ENCODE measurements at regions not wholly inside any gene's neighbourhood (a gene's known extent, or its start where the extent isn't known, plus 50 kb on each side); places are given as distances from the start of the nearest gene placed in this dataset.

DNA sequence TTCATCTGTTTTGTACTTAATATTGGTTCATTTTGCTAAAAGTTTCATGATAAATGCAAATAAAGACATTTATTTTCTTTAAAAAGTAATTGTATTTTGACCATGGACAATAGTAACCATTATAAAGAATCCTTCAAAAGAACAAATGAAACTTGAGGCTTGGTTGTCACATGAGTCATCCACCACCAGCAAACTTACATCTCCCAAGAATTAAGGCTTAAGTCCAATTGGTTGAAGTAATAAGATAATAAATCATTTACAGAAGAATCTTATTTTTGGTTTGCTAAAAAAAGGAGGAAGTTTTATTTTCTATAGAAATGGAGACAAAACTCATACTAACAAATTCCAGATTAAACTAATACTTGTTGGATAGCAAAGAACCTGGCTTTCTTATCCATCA is 84.8 kb upstream of the KITLG start:
- DNase-seq (ENCODE audit: low read depth in 1 of 2, low spot score in 1 of 2) = no peak

DNA sequence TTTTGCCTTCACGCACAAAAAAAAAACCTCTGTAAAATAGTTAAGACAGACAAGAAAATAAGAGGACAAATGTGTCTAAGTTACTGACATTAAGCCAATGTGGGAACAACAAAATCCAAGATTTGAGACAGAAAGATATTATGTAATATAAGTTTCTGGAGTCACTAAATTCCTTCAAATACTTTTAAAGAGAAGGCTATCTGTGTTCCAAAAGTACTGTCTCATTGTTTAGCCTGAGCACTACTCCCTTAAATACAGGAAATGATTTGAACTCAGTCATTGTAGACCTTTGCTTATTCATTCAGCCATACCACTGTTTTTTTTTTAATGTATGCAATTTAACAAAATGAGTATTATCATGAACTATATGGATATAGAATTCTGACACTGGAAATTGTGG is 82.7 kb upstream of the KITLG start:
- no peak for DNase-seq (ENCODE audit: low read depth in 1 of 2, low spot score in 1 of 2)

DNA sequence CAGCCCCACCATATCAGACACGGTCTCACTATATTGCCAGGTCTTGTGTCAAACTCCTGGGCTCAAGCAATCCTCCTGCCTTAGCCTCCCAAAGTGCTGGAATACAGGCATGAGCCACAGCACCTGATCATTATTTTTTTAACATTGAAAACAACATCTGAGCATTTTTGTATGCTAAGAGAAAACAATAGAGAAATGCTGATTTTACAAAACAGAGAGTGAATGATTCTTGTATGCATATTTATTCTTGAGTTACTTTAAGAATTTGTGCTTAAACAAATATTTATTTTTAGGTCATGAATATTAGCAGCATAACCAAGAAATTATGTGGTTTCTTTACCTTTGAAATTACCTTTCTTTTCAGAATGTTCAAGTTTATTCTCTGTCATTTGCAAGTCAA is 81.8 kb upstream of the KITLG start:
- no peak for DNase-seq (ENCODE audit: low read depth in 1 of 2, low spot score in 1 of 2)

DNA sequence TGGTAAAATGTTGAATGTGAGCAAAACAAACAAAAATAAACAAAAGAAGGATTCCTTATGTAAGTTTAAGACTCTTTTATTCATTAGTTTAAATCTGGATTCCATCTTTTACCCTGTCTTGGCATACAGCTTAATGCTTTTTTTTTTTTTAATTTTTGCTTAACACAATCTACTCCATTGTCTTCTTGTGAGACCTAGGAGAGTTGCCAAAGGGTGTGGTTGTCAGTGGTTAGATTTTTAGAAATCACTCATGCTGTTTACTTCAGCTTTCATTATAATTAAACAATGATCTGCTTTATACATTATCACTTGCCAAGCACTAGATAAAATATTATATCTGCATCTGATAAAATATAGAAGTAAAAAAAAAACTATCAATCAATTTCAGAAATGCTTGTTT is 77.7 kb upstream of the KITLG start:
- DNase-seq (ENCODE audit: low read depth in 1 of 2, low spot score in 1 of 2) = no peak

DNA sequence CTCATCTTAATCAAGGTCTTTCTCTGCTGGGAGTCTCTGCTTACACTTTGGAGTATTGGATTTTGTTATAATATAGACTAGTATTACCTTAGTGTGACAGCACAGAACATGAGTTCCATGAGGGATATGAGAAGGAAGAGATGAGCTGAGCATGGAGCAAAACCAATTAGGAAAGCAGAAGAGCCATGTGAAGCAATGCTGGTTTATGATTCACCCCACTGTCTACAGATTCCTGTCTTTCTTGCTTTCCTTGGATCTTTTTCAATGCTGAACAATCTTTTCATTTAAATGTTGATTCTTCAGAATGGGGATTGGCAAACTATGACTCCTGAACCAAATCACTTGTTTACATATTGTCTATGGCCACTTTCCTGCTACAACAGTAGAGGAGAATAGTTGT is 70.4 kb upstream of the KITLG start:
- DNase-seq (ENCODE audit: low read depth in 1 of 2, low spot score in 1 of 2) = no peak

DNA sequence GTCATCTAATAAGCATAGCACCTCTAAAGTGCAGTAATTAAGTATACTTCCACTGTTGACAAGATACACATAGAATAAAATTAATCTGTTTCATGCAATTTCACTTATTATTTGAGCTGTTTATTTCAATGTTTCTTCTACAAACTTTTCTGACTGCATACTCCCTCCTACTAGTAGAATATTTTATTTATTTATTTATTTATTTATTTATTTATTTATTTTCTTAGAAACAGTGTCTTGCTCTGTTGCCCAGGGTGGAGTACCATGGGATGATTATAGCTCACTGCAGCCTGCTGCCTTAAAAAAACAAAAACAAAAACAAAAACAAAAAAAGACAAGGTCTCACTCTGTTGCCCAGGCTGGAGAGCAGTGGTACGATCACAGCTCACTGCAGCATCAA is 68.4 kb upstream of the KITLG start:
- DNase-seq (ENCODE audit: low read depth in 1 of 2, low spot score in 1 of 2) = no peak

DNA sequence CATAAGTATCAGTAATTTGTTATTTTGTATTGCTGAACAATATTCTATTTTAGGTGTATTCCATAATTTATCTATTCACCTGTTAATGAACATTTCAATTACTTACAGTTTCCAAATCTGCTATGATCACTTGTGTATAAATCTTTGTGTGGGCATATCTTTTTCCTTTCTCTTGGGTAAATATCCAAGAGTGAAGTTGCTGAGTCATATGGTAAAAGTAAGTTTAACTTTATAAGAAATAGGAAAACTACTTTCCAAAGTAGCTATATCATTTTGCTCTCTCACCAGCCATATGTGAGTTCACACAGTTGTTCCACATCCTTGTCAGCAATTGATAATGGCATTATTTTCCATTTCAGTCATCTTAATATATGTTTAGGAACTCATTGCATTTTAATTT is 66.6 kb upstream of the KITLG start:
- no peak for DNase-seq (ENCODE audit: low read depth in 1 of 2, low spot score in 1 of 2)

DNA sequence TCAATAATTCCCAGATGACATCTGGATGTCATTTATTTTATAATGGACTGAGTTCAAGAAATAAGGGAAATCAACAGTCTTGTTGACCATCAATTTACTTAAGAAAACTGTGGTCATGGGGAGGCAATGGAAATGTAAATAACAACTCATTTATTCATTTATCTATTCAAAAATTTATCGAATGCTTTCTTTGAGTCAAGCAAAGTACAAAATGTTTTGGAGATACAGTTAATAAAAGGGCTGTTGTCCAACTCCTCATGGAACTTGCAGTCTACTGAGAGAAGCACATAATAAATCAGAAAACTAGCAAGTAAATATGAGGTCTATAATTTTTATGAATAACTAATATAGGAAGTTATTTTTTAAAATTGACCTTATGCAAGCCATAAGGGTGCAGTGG is 65.5 kb upstream of the KITLG start:
- DNase-seq (ENCODE audit: low read depth in 1 of 2, low spot score in 1 of 2) = no peak

DNA sequence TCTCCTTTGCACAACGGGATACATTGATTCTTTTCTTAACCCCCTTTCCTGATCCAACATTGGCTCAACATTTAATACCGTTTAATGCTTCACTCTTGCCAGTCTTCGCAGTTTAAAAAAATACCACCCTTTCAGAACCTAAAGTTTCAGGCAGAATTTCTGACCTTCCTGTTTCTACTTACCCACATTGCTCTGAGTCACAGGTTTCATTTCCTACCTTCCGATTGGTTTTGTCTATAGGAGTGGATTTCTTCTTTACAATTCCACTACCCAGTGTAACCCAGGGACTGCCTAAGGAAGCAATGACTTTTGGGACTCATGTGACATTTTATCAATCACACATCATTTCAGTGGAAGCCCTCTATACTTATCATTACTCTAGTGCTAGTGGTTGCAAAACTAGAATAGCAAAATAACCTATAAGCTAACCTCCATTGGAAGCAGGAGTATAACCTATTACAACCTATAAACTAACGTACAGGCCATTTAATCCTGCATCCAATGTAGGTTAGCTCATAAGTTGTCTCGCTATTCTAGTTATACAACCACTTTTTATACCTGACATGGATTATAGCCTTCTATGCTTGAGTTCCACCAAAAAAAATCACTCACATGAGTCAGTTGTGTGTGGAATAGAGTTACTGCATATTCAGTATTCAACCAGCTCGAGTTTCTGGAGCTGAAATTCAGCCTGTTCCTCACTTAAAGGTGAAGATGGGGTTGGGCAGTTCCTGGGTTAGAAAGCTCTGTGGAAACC is 64.9 kb upstream of the KITLG start:
- DNase-seq (ENCODE audit: low read depth in 1 of 2, low spot score in 1 of 2) = no peak

DNA sequence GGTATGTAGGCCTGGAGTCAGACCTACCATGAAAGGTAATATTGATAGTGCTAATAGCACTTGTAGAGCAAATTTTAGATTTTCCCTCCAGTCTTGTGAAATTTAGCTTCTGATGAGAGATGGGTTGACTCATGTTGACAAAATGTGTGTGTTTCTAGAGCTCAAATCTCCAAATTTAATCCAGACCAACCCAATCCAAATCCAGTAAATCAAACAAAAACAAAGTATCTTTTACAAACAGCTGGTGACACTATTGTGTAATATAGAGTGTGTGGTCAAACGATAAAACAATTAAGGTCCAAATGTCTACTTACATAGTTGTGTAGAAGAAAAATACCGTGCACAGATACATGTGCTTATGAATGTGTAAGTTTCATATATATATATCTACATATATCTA is 63.4 kb upstream of the KITLG start:
- DNase-seq (ENCODE audit: low read depth in 1 of 2, low spot score in 1 of 2) = no peak

DNA sequence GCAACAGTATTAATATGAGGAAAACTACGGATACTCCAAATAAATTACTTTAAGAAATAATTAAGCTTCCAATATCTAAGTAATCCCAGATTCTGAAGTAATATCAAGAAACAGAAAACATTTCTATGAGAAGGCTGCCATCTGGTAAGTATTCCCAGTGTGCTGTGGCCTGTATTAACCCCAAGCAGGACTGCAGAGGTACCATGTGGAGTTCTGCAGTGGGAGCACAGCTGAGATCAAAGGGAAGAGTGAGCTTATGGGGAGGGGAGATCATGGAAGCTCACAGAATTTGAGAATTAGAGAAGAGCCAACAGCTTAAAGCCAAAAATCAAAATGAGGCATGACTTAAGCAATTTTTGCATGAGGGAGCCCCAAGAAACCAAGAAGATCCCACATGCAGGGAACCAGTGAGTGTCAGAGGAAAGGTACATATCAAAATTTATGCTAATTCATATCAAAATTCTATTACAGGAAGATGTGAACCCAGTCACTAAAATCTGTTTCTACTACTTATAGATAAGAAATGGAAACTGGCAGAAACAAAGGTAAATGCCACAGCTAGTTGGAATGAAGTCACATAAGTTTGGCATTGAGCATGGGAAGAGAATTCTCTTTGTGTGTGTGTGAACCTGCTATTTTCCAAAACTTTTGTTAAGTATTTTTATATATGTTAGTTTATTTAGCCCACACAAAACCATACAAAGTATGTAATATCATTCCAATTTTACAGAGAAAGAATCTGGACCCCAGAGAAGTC is 62.6 kb upstream of the KITLG start:
- DNase-seq (ENCODE audit: low read depth in 1 of 2, low spot score in 1 of 2) = no peak

DNA sequence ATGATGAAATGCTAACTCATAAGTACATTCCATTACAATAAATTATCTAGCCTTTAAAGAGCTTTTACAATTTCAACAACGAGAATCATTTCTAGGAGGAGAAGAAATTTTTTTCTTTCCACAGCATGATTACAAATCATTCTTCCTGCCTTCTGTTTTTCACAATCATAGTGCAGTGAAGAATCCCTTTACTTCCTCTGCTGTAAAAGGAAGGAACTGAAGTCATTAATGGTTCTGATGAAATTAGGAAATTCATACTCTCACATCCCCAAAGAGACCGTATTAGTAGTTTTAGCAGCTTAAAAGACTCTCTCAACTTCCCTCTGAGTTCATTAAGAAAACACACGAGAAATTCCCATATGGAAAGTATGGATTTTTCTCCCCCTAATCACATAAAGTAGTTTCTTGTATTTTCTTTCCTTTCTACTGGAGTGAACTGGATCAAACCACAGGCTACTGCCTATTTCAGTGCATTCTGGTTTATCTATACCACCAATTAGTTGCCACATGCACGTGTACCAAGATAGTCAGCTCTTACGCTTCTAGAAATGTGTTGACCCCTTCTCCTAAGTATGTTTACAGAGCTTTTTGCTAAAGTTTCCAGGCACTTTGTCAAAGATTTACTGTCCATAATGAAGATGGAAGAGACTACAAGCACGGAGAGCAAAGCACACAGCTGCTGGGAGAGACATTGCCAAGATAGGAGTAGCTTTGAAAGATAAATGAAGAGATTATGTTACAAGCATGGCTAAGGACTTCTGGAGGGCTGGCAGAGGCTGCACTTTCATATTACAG is 58.9 kb upstream of the KITLG start:
- no peak for DNase-seq (ENCODE audit: low read depth in 1 of 2, low spot score in 1 of 2)

DNA sequence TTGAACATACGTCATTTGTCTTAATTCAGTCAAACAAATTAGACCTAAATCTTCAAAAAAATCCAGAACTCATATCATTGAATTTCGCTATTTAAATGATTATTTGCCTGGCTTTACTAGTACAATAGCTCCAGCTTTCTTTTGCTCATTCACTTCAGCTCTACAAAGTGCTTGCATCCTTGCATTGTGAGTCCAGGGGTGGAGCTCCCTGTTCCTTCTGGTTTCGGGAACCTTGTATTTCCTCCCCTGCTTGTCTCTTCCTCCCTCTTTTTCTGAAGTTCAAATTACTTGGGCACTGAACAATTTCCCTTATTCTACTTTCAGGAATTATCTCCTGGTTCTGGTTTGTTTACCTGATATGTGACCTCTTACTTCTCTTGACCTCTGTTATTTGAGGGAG is 58.1 kb upstream of the KITLG start:
- no peak for DNase-seq (ENCODE audit: low read depth in 1 of 2, low spot score in 1 of 2)

DNA sequence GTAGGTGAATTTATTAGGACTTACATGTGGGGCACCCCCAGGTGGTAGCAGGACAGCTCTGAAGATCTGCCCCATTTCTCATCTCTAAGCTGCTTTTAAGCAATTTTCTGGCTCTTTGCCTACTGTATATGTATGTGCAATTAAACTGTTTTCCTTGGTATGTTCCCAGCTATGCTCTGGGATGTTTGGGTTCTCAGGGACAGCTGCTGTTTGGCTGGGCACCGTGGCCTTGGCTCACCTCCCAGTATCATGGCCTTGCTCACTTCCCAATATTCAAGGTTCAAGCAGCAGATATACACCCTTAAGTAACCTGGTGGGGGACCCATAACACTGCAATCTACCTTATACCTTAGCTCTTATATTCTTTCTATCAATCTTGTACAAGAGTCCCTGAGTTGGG is 53.7 kb upstream of the KITLG start:
- no peak for DNase-seq (ENCODE audit: low read depth in 1 of 2, low spot score in 1 of 2)

DNA sequence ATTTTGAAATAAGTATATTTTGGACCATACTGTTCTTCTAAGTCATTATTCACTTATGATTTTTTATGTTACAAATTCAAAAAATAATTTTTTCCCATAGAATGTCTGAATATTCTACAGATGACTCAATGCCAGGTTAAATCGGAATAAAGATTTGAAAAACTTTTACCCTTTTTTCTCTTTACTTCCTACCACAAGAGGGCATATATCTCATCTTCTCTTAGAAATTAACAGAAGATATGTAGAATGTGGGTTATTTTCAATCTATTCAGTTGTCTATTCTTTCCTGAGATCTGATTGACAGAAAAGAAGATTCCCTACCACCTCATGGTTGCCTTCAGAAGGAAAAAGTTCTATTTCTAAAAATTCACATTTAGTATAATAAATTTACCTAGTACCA is 53.0 kb upstream of the KITLG start:
- DNase-seq (ENCODE audit: low read depth in 1 of 2, low spot score in 1 of 2) = no peak

DNA sequence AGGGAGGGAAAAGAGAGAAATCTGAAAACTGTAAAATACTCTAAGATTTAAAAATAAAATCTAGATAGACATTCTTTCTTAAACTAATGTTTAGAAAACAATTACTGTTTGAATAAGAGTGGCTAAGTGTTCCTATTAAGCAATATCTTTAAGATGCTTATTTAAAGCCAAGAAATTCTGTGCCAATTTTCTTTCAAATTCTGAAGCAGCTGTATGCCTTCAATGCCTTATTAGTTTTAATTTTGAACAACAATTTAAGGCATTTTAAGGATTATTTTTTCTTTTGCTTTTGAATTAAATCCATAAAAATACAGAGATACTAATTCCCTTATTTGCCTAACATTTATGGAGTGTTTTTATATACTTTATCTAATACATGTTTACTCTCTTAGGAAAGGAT is 50.3 kb upstream of the KITLG start:
- no peak for DNase-seq (ENCODE audit: low read depth in 1 of 2, low spot score in 1 of 2)
